Astrocyte (in vitro differentiated cells and primary cell): ENCODE measurements at regions not wholly inside any gene's neighbourhood (a gene's known extent, or its start where the extent isn't known, plus 50 kb on each side); places are given as distances from the start of the nearest gene placed in this dataset.

Experiments used
- DNase-seq: peaks from one replicate; pipeline ENCODE4 v3.0.0-alpha.2; 2010; ENCODE audit warnings: low read depth
- FAIRE-seq: peaks from 2 replicates; lab custom pipeline; 2011; peaks lifted over from hg19 to GRCh38; lab: Jason Lieb, UNC
- H2AFZ ChIP-seq: 2 replicates; pipeline ENCODE4 v1.6.0; 2012; ENCODE audit warnings: low read depth, low read length, inconsistent platforms
- H3K27ac ChIP-seq: 2 replicates; pipeline ENCODE4 v1.5.1; 2011; ENCODE audit warnings: low read depth, low read length, inconsistent platforms
- H3K27me3 ChIP-seq: 2 replicates; pipeline ENCODE4 v1.6.0; 2011; ENCODE audit warnings: low read length, inconsistent platforms; ENCODE audit not compliant: insufficient read depth
- H3K36me3 ChIP-seq: 2 replicates; pipeline ENCODE4 v1.5.1; 2011; ENCODE audit warnings: low read length, inconsistent platforms; ENCODE audit not compliant: insufficient read depth
- H3K4me1 ChIP-seq: 2 replicates; pipeline ENCODE4 v1.5.1; 2011; ENCODE audit warnings: low read length, inconsistent platforms; ENCODE audit not compliant: insufficient read depth
- H3K4me2 ChIP-seq: 2 replicates; pipeline ENCODE4 v1.6.0; 2012; ENCODE audit warnings: low read length, inconsistent platforms
- H3K4me3 ChIP-seq: 2 replicates; pipeline ENCODE4 v1.5.1; 2011; ENCODE audit warnings: low read depth, mild to moderate bottlenecking, low read length, inconsistent platforms; ENCODE audit not compliant: insufficient read depth
- H3K79me2 ChIP-seq: 2 replicates; pipeline ENCODE4 v1.6.0; 2012; ENCODE audit warnings: mild to moderate bottlenecking, low read length, inconsistent platforms; ENCODE audit not compliant: insufficient read depth
- H3K9ac ChIP-seq: 2 replicates; pipeline ENCODE4 v1.6.0; 2012; ENCODE audit warnings: mild to moderate bottlenecking, low read length, inconsistent platforms
- H3K9me3 ChIP-seq: 2 replicates; pipeline ENCODE4 v1.5.1; 2012; ENCODE audit warnings: low read depth, mild to moderate bottlenecking, low read length, inconsistent platforms; ENCODE audit not compliant: insufficient read depth
- H4K20me1 ChIP-seq: 2 replicates; pipeline ENCODE4 v1.6.0; 2012; ENCODE audit warnings: low read length, inconsistent platforms; ENCODE audit not compliant: insufficient read depth
- H3K27ac Mint-ChIP-seq: one replicate; pipeline ENCODE4 v1.8.0; 2021; ENCODE audit warnings: mild to moderate bottlenecking, mixed read lengths; ENCODE audit not compliant: unreplicated experiment
- H3K27me3 Mint-ChIP-seq: one replicate; pipeline ENCODE4 v1.8.0; 2021; ENCODE audit warnings: low read depth, mixed read lengths; ENCODE audit not compliant: unreplicated experiment
- H3K36me3 Mint-ChIP-seq: one replicate; pipeline ENCODE4 v1.8.0; 2021; ENCODE audit warnings: low read depth, mixed read lengths; ENCODE audit not compliant: unreplicated experiment
- H3K4me1 Mint-ChIP-seq: one replicate; pipeline ENCODE4 v1.8.0; 2021; ENCODE audit warnings: low read depth, mixed read lengths; ENCODE audit not compliant: unreplicated experiment
- H3K4me3 Mint-ChIP-seq: one replicate; pipeline ENCODE4 v1.8.0; 2021; ENCODE audit warnings: mild to moderate bottlenecking, moderate library complexity, mixed read lengths; ENCODE audit not compliant: unreplicated experiment
- H3K9me3 Mint-ChIP-seq: one replicate; pipeline ENCODE4 v1.8.0; 2021; ENCODE audit warnings: mild to moderate bottlenecking, mixed read lengths; ENCODE audit not compliant: unreplicated experiment
- CTCF ChIP-seq: IDR thresholded peaks from 2 replicates; pipeline ENCODE4 v1.5.1; 2011; ENCODE audit warnings: low read depth, mild to moderate bottlenecking, inconsistent platforms, low read length, moderate library complexity; ENCODE audit not compliant: insufficient read depth
- EZH2 ChIP-seq: IDR thresholded peaks from 2 replicates; pipeline ENCODE4 v1.6.1; 2012; ENCODE audit warnings: mild to moderate bottlenecking, low read length, inconsistent platforms; ENCODE audit not compliant: insufficient read depth

- TF ChIP-seq CTCF (no peak), EZH2 (no peak)
- Mint-ChIP-seq H3K4me3 (no peak overlapping the region), H3K36me3 (peaks cover under 1% of the 10 kb centered on the region), H3K9me3 (no peaks in the 10 kb centered on the region), H3K27me3 (no peaks in the 10 kb centered on the region), H3K4me1 (no peaks in the 10 kb centered on the region), H3K27ac (no peak overlapping the region)
- H3K36me3 ChIP-seq, result no peaks in the 10 kb centered on the region
- H3K4me2 ChIP-seq, result no peak overlapping the region
- no peak overlapping the region for H3K27ac ChIP-seq
- no peak overlapping the region for H2AFZ ChIP-seq
- DNase-seq (no peak), FAIRE-seq (no peak)
- H4K20me1 ChIP-seq, result no peaks in the 10 kb centered on the region
- no peak overlapping the region for H3K9ac ChIP-seq
- no peaks in the 10 kb centered on the region for H3K4me1 ChIP-seq
- no peaks in the 10 kb centered on the region for H3K79me2 ChIP-seq
- H3K9me3 ChIP-seq, result no peaks in the 10 kb centered on the region
- no peaks in the 10 kb centered on the region for H3K27me3 ChIP-seq
- H3K4me3 ChIP-seq, result no peak overlapping the region
Observed at GRCh38 chr5:85052826-85053225, 668.1 kb upstream of the EDIL3 start.

GRCh38 chr5:85069659-85070640 lies 685.3 kb upstream of the EDIL3 start:
- Histone ChIP-seq H2AFZ (no peak overlapping the region), H3K9me3 (no peaks in the 10 kb centered on the region), H3K27ac (no peak overlapping the region), H3K4me3 (no peak overlapping the region), H3K4me1 (no peaks in the 10 kb centered on the region), H3K36me3 (no peaks in the 10 kb centered on the region), H3K9ac (no peak overlapping the region), H3K27me3 (no peaks in the 10 kb centered on the region), H3K79me2 (no peaks in the 10 kb centered on the region), H4K20me1 (no peaks in the 10 kb centered on the region), H3K4me2 (no peak overlapping the region)
- Mint-ChIP-seq H3K36me3 (no peaks in the 10 kb centered on the region), H3K4me3 (no peak overlapping the region), H3K27ac (no peak overlapping the region), H3K9me3 (no peaks in the 10 kb centered on the region), H3K27me3 (no peaks in the 10 kb centered on the region), H3K4me1 (no peaks in the 10 kb centered on the region)
- FAIRE-seq (no peak), DNase-seq (no peak)
- TF ChIP-seq CTCF, result no peak
- TF ChIP-seq EZH2, result no peak

- Histone ChIP-seq H3K79me2 (no peaks in the 10 kb centered on the region), H3K4me1 (no peaks in the 10 kb centered on the region), H3K9me3 (no peaks in the 10 kb centered on the region), H4K20me1 (no peaks in the 10 kb centered on the region), H3K27me3 (no peaks in the 10 kb centered on the region), H3K36me3 (no peaks in the 10 kb centered on the region), H3K4me2 (no peak overlapping the region), H3K9ac (no peak overlapping the region), H2AFZ (no peak overlapping the region), H3K27ac (no peak overlapping the region), H3K4me3 (no peak overlapping the region)
- DNase-seq (no peak), FAIRE-seq (no peak)
- no peak overlapping the region for H3K4me3 Mint-ChIP-seq
- H3K27me3 Mint-ChIP-seq, result no peaks in the 10 kb centered on the region
- H3K27ac Mint-ChIP-seq, result no peak overlapping the region
- no peaks in the 10 kb centered on the region for H3K4me1 Mint-ChIP-seq
- no peaks in the 10 kb centered on the region for H3K36me3 Mint-ChIP-seq
- TF ChIP-seq EZH2, result no peak
- TF ChIP-seq CTCF, result no peak
- H3K9me3 Mint-ChIP-seq, result no peaks in the 10 kb centered on the region
Observed at GRCh38 chr5:85077581-85077980, 692.9 kb upstream of the EDIL3 start.
